Mucosa of descending colon (tissue), 3 donors: ENCODE measurements at regions not wholly inside any gene's neighbourhood (a gene's known extent, or its start where the extent isn't known, plus 50 kb on each side); places are given as distances from the start of the nearest gene placed in this dataset.

ENCODE experiments used
- ATAC-seq: fragments of 200-7000 bp; cut with Tn5 transposase; one replicate; pipeline ENCODE4 v1.9.1; 2020; ENCODE audit warnings: mild to moderate bottlenecking, moderate library complexity
- DNase-seq, 3 donors: peaks; one replicate each; pipeline ENCODE4 v3.0.0-alpha.2; 2020
- H3K36me3 ChIP-seq: fragments of 200-600 bp; one replicate; pipeline ENCODE4 v1.8.0; 2021; ENCODE audit warnings: low read depth, mild to moderate bottlenecking
- H3K4me1 ChIP-seq: fragments of 200-600 bp; one replicate; pipeline ENCODE4 v1.8.0; 2021; ENCODE audit warnings: low read depth, mild to moderate bottlenecking
- H3K4me3 ChIP-seq: fragments of 200-600 bp; one replicate; pipeline ENCODE4 v1.8.0; 2021; ENCODE audit warnings: mild to moderate bottlenecking
- H3K9me3 ChIP-seq: fragments of 200-600 bp; one replicate; pipeline ENCODE4 v1.8.0; 2021; ENCODE audit warnings: mild to moderate bottlenecking
- CTCF ChIP-seq: fragments of 200-600 bp; IDR thresholded peaks from one replicate; pipeline ENCODE4 v1.8.0; 2022; ENCODE audit warnings: antibody characterized with exemption, mild to moderate bottlenecking
- intact Hi-C, 2 donors: fragments of 100-400 bp; cut with DNase I in 1 of 2; cut with micrococcal nuclease in 1 of 2; formaldehyde crosslinking; loops; one replicate each; pipeline versions ENCODE4 v1.11.0 to v1.11.1; 2022; cut with DNase I, micrococcal nuclease
- donor health status: DM: no; HTN: no; CAD: no; lungs with moderate emphysema.
- donor health status: DM: no; HTN: no; CAD: no.
- donor health status: DM: no; HTN: yes; CAD: no.

GRCh38 chr17:5952518-5952917, 117.7 kb upstream of the WSCD1 start:
- Histone ChIP-seq H3K4me3 (no peak overlapping the region), H3K9me3 (peaks cover 4% of the 10 kb centered on the region), H3K4me1 (no peaks in the 10 kb centered on the region), H3K36me3 (no peaks in the 10 kb centered on the region)
- no peak for TF ChIP-seq CTCF
- intact Hi-C loops, result no loop called here
- ATAC-seq (no peak), DNase-seq (peak in 1 of 3 donors; percentile 16)

- intact Hi-C loops, result no loop called here
- no peak for ATAC-seq
Measured at GRCh38 chr17:5955764-5956163, 114.4 kb upstream of the WSCD1 start.

GRCh38 chr17:5958850-5959249, 111.3 kb upstream of the WSCD1 start:
- Histone ChIP-seq H3K36me3 (no peaks in the 10 kb centered on the region), H3K9me3 (peaks cover 4% of the 10 kb centered on the region), H3K4me1 (no peaks in the 10 kb centered on the region), H3K4me3 (no peak overlapping the region)
- intact Hi-C loops, result no loop called here
- DNase-seq, result no peak
- no peak for TF ChIP-seq CTCF
- no peak for ATAC-seq

More at GRCh38 chr17:5955764-5956163, 114.4 kb upstream of the WSCD1 start:
- no peaks in the 10 kb centered on the region for H3K36me3 ChIP-seq
- no peak overlapping the region for H3K4me3 ChIP-seq
- no peak for DNase-seq
- peaks cover 4% of the 10 kb centered on the region for H3K9me3 ChIP-seq
- TF ChIP-seq CTCF, result no peak
- no peaks in the 10 kb centered on the region for H3K4me1 ChIP-seq

GRCh38 chr17:5962371-5962770, 107.8 kb upstream of the WSCD1 start:
- ATAC-seq (no peak), DNase-seq (no peak)
- no peaks in the 10 kb centered on the region for H3K9me3 ChIP-seq
- no peaks in the 10 kb centered on the region for H3K4me1 ChIP-seq
- intact Hi-C loops, result no loop called here
- H3K4me3 ChIP-seq, result no peak overlapping the region
- no peaks in the 10 kb centered on the region for H3K36me3 ChIP-seq
- TF ChIP-seq CTCF, result no peak

- TF ChIP-seq CTCF, result no peak
- ATAC-seq (peak; percentile 80), DNase-seq (peak in 1 of 3 donors; percentile 1)
- Histone ChIP-seq H3K9me3 (peaks cover 7% of the 10 kb centered on the region), H3K36me3 (no peaks in the 10 kb centered on the region), H3K4me1 (no peaks in the 10 kb centered on the region), H3K4me3 (no peak overlapping the region)
- intact Hi-C loops, result no loop called here
Measured at GRCh38 chr17:5971969-5972368, 98.2 kb upstream of the WSCD1 start.

GRCh38 chr17:5973410-5973809, 96.8 kb upstream of the WSCD1 start:
- Histone ChIP-seq H3K36me3 (no peaks in the 10 kb centered on the region), H3K4me3 (no peak overlapping the region), H3K4me1 (no peaks in the 10 kb centered on the region), H3K9me3 (peaks cover 7% of the 10 kb centered on the region)
- TF ChIP-seq CTCF, result no peak
- no peak for DNase-seq
- ATAC-seq, result no peak
- intact Hi-C loops, result no loop called here
